DND-41 (cell line): ENCODE measurements at regions not wholly inside any gene's neighbourhood (a gene's known extent, or its start where the extent isn't known, plus 50 kb on each side); places are given as distances from the start of the nearest gene placed in this dataset.

Experiments
- ATAC-seq: fragments of 200-7000 bp; cut with Tn5 transposase; 3 replicates; pipeline ENCODE4 v1.9.1; 2021; ENCODE audit warnings: low read depth; ENCODE audit not compliant: insufficient read depth
- DNase-seq: peaks from one replicate; pipeline ENCODE4 v3.0.0-alpha.2; 2020
- H2AFZ ChIP-seq: 2 replicates; pipeline ENCODE4 v1.6.0; 2012; ENCODE audit warnings: low read depth, low read length
- H3K27ac ChIP-seq: 2 replicates; pipeline ENCODE4 v1.5.1; 2012; ENCODE audit warnings: low read length, inconsistent platforms
- H3K27me3 ChIP-seq: fragments of 200-600 bp; sonication (generic); 2 replicates; pipeline ENCODE4 v1.6.0; 2012; ENCODE audit warnings: low read length, mild to moderate bottlenecking, inconsistent platforms; ENCODE audit not compliant: insufficient read depth, poor library complexity
- H3K36me3 ChIP-seq: 2 replicates; pipeline ENCODE4 v1.5.1; 2012; ENCODE audit warnings: low read length, inconsistent platforms; ENCODE audit not compliant: insufficient read depth
- H3K4me1 ChIP-seq: 2 replicates; pipeline ENCODE4 v1.5.1; 2012; ENCODE audit warnings: mild to moderate bottlenecking, low read length; ENCODE audit not compliant: insufficient read depth
- H3K4me2 ChIP-seq: 2 replicates; pipeline ENCODE4 v1.6.0; 2012; ENCODE audit warnings: mild to moderate bottlenecking, moderate library complexity, low read length, inconsistent platforms; ENCODE audit not compliant: insufficient read depth
- H3K4me3 ChIP-seq, 2 experiments: fragments of 200-600 bp in 1 of 2; shearing (Covaris generic) in 1 of 2; 2 replicates each; pipeline ENCODE4 v1.5.1; 2012 to 2016; ENCODE audit warnings: inconsistent platforms in 2 of 2, low read length in 2 of 2, mild to moderate bottlenecking in 2 of 2, low read depth in 1 of 2, moderate library complexity in 1 of 2
- H3K79me2 ChIP-seq: 2 replicates; pipeline ENCODE4 v1.6.0; 2012; ENCODE audit warnings: low read length, inconsistent platforms; ENCODE audit not compliant: insufficient read depth
- H3K9ac ChIP-seq: 2 replicates; pipeline ENCODE4 v1.6.0; 2012; ENCODE audit warnings: low read depth, mild to moderate bottlenecking, inconsistent platforms, low read length, moderate library complexity
- H3K9me3 ChIP-seq: 2 replicates; pipeline ENCODE4 v1.5.1; 2012; ENCODE audit warnings: low read length, moderate library complexity, mild to moderate bottlenecking, inconsistent platforms; ENCODE audit not compliant: insufficient read depth, severe bottlenecking
- H4K20me1 ChIP-seq: 2 replicates; pipeline ENCODE4 v1.6.0; 2012; ENCODE audit warnings: low read length; ENCODE audit not compliant: insufficient read depth
- CTCF ChIP-seq: IDR thresholded peaks from 2 replicates; pipeline ENCODE4 v1.5.1; 2012; ENCODE audit warnings: borderline replicate concordance, low read length, moderate library complexity, mild to moderate bottlenecking; ENCODE audit not compliant: poor library complexity, severe bottlenecking; ENCODE audit errors: extremely low read depth
- EZH2 ChIP-seq: IDR thresholded peaks from 3 replicates; pipeline ENCODE4 v1.6.1; 2012; ENCODE audit warnings: borderline replicate concordance, low read depth, mild to moderate bottlenecking, moderate library complexity, low read length, inconsistent platforms; ENCODE audit not compliant: severe bottlenecking

- ATAC-seq (no peak), DNase-seq (no peak)
- no peak overlapping the region for H3K4me2 ChIP-seq
These were observed 52.9 kb upstream of the IMP4 start for GRCh38 chr2:130289780-130290179.

GRCh38 chr2:130288467-130289403, 54.0 kb upstream of the IMP4 start:
- no peaks in the 10 kb centered on the region for H3K27me3 ChIP-seq
- ATAC-seq (no peak), DNase-seq (no peak)
- H3K27ac ChIP-seq: no peak overlapping the region
- H3K9ac ChIP-seq: no peak overlapping the region
- H3K9me3 ChIP-seq: no peaks in the 10 kb centered on the region
- H3K4me2 ChIP-seq: no peak overlapping the region
- H2AFZ ChIP-seq: no peak overlapping the region
- no peaks in the 10 kb centered on the region for H4K20me1 ChIP-seq
- H3K4me3 ChIP-seq: no peak overlapping the region
- no peaks in the 10 kb centered on the region for H3K36me3 ChIP-seq
- TF ChIP-seq EZH2: no peak
- no peak for TF ChIP-seq CTCF
- no peaks in the 10 kb centered on the region for H3K4me1 ChIP-seq
- no peaks in the 10 kb centered on the region for H3K79me2 ChIP-seq

More at GRCh38 chr2:130289780-130290179, 52.9 kb upstream of the IMP4 start:
- H3K27ac ChIP-seq: no peak overlapping the region
- TF ChIP-seq CTCF: no peak
- no peak for TF ChIP-seq EZH2
- H4K20me1 ChIP-seq: no peaks in the 10 kb centered on the region
- H3K4me1 ChIP-seq: no peaks in the 10 kb centered on the region
- no peak overlapping the region for H2AFZ ChIP-seq
- H3K4me3 ChIP-seq: no peak overlapping the region
- H3K9me3 ChIP-seq: no peaks in the 10 kb centered on the region
- no peaks in the 10 kb centered on the region for H3K27me3 ChIP-seq
- no peaks in the 10 kb centered on the region for H3K79me2 ChIP-seq
- no peak overlapping the region for H3K9ac ChIP-seq
- H3K36me3 ChIP-seq: no peaks in the 10 kb centered on the region

- Histone ChIP-seq H3K9ac (no peak overlapping the region), H3K27me3 (no peaks in the 10 kb centered on the region), H3K9me3 (no peaks in the 10 kb centered on the region), H3K36me3 (no peaks in the 10 kb centered on the region), H3K79me2 (no peaks in the 10 kb centered on the region), H3K4me3 (no peak overlapping the region), H2AFZ (no peak overlapping the region), H4K20me1 (no peaks in the 10 kb centered on the region), H3K27ac (no peak overlapping the region), H3K4me2 (no peak overlapping the region), H3K4me1 (no peaks in the 10 kb centered on the region)
- ATAC-seq: no peak
- TF ChIP-seq EZH2 (no peak), CTCF (no peak)
- DNase-seq: no peak
These were observed 55.1 kb upstream of the IMP4 start for GRCh38 chr2:130287656-130288026.
